ENCODE measurements at regions not wholly inside any gene's neighbourhood (a gene's known extent, or its start where the extent isn't known, plus 50 kb on each side); places are given as distances from the start of the nearest gene placed in this dataset.
"Not testable (repeated sequence)": the region's sequence is repeated elsewhere in the genome, so short reads cannot be mapped to it uniquely, and the experiment has no call there.

DNA sequence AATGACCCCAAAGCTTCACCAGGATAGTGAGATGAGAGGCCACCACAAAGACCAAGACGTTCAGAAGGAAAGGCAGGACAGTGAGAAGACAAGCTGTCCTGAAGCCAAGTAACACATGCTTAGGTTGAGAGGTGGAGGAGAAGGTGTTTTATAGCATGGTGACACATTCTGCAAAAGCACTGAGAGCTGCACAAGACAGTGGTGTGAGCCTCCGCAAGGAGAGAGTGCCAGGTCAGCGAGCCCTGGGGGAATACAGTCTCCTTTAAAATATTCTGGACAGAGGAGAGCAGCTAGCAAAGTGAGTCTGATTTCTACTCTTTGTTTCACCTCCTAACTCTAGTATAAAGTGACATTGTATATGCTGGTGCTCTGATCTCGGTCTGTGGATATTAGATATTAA is 68.0 kb upstream of the VKORC1L1 start:
- no peak for DNase-seq
- H3K4me3 ChIP-seq: no peak overlapping the region

DNA sequence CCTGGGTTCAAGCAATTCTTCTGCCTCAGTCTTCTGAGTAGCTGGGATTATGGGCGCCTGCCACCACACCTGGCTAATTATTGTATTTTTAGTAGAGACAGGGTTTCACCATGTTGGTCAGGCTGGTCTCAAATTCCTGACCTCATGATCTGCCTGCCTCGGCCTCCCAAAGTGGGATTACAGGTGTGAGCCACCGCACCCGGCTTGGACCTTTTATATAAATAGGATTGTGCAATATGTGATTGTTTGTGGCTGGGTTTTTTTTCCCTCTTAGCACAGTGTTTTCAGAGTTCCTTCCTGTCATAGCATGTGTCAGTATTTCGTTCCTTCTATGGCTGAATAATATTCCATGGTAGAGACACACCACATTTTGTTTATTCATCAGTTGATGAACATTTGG is 65.8 kb upstream of the VKORC1L1 start:
- H3K9me3 ChIP-seq; DNase-seq; H3K36me3 ChIP-seq; H3K27me3 ChIP-seq; H3K4me3 ChIP-seq; intact Hi-C loops (cut with DNase I); H3K4me1 ChIP-seq; H3K27ac ChIP-seq: not testable (repeated sequence)
- 84 to 87% methylated on average over 5 of the region's 5 CpGs for WGBS, 2 donors

More for the DNA sequence above, 68.0 kb upstream of the VKORC1L1 start:
- WGBS, 2 donors: 77 to 83% methylated on average over 4 of the region's 4 CpGs
- H3K27ac ChIP-seq: no peak overlapping the region
- no peaks in the 10 kb centered on the region for H3K9me3 ChIP-seq
- no peaks in the 10 kb centered on the region for H3K4me1 ChIP-seq
- H3K27me3 ChIP-seq: no peaks in the 10 kb centered on the region
- TF ChIP-seq EP300 (IDR thresholded peaks at IDR 0.05) (no peak), POLR2A (IDR thresholded peaks at IDR 0.05) (no peak), POLR2AphosphoS5 (IDR thresholded peaks at IDR 0.05) (no peak)
- TF ChIP-seq, protein P1, sequence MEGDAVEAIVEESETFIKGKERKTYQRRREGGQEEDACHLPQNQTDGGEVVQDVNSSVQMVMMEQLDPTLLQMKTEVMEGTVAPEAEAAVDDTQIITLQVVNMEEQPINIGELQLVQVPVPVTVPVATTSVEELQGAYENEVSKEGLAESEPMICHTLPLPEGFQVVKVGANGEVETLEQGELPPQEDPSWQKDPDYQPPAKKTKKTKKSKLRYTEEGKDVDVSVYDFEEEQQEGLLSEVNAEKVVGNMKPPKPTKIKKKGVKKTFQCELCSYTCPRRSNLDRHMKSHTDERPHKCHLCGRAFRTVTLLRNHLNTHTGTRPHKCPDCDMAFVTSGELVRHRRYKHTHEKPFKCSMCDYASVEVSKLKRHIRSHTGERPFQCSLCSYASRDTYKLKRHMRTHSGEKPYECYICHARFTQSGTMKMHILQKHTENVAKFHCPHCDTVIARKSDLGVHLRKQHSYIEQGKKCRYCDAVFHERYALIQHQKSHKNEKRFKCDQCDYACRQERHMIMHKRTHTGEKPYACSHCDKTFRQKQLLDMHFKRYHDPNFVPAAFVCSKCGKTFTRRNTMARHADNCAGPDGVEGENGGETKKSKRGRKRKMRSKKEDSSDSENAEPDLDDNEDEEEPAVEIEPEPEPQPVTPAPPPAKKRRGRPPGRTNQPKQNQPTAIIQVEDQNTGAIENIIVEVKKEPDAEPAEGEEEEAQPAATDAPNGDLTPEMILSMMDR (IDR thresholded peaks at IDR 0.05): no peak
- H3K36me3 ChIP-seq: no peaks in the 10 kb centered on the region
- intact Hi-C loops (cut with DNase I): no loop called here

DNA sequence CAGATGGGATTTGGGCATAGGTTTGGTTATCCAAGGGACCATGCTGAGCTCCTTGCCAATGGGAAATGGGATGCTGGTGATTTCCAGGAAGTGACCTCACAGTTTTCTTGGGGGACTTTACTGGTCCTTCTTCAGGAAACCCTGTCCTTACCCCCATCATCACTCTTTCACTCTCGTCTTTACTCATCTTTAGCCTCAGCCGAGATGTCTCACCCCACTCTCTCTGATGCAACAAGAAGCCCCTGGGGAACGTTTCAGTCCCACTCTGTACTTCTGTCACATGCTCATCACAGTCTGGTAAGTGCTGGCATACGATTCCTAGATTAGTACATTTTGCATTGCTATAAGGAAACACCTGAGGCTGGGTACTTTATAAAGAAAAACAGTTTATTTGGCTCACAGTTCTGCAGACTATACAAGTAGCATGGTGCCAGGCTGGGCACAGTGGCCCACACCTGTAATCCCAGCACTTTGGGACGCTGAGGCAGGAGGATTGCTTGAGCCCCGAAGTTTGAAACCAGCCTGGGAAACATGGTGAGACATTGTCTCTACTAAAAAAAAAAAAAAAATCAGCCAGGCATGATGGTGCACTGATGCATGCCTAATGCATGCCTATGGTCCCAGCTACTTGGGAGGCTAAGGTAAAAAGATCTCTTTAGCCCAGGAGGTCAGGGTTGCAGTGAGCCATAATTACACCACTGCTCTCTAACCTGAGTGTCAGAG is 63.5 kb upstream of the VKORC1L1 start:
- Histone ChIP-seq H3K27ac (no peak overlapping the region), H3K9me3 (no peaks in the 10 kb centered on the region), H3K27me3 (no peaks in the 10 kb centered on the region), H3K4me3 (no peak overlapping the region), H3K36me3 (no peaks in the 10 kb centered on the region), H3K4me1 (no peaks in the 10 kb centered on the region)
- WGBS, 2 donors: 77 to 78% methylated on average over 6 of the region's 6 CpGs
- intact Hi-C loops (cut with DNase I): no loop called here
- no peak for TF ChIP-seq EP300 (IDR thresholded peaks at IDR 0.05)
- no peak for TF ChIP-seq POLR2AphosphoS5 (IDR thresholded peaks at IDR 0.05)
- TF ChIP-seq POLR2A (IDR thresholded peaks at IDR 0.05): no peak
- TF ChIP-seq, protein P1 (IDR thresholded peaks at IDR 0.05): no peak
- no peak for DNase-seq

DNA sequence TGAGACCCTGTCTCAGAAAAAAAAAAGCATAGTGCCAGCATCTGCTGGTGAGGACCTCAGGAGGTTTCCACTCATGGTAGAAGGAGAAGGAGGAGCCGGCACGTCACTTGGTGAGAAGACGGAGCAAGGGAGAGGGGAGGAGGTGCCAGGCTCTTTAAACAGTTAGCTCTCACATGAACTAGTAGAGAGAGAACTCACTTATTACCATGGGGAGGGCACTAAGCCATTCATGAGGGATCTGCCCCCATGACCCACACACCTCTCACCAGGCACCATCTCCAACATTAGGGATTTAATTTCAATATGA is 62.9 kb upstream of the VKORC1L1 start:
- intact Hi-C loops (cut with DNase I): no loop called here
- Histone ChIP-seq H3K9me3 (no peaks in the 10 kb centered on the region), H3K4me1 (no peaks in the 10 kb centered on the region), H3K4me3 (no peak overlapping the region), H3K36me3 (no peaks in the 10 kb centered on the region), H3K27me3 (no peaks in the 10 kb centered on the region), H3K27ac (no peak overlapping the region)
- WGBS, 2 donors: 77 to 84% methylated on average over 3 of the region's 3 CpGs
- no peak for DNase-seq
- no peak for TF ChIP-seq POLR2AphosphoS5 (IDR thresholded peaks at IDR 0.05)
- TF ChIP-seq, protein P1 (IDR thresholded peaks at IDR 0.05): no peak
- no peak for TF ChIP-seq EP300 (IDR thresholded peaks at IDR 0.05)
- no peak for TF ChIP-seq POLR2A (IDR thresholded peaks at IDR 0.05)

DNA sequence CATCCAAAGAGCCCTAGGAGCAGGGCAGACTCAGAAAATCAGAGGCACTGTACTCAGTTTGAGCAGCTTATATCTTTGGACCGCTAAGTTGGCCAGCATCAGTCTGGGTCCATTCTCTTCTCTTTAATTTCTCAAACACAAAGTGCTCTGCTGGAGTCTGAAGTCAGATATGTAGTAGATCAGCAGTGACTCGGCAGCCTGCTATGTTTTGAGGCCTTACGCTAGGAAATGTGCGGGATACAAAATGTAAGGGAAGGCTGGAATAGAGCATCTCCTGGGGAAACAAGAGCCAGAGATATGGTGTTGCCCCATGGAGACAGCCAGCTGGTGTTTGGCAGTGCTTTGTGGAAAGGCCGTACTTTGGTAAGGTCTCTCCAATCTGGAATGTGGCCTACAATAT is 60.6 kb upstream of the VKORC1L1 start:
- no peak overlapping the region for H3K4me3 ChIP-seq
- no peaks in the 10 kb centered on the region for H3K27me3 ChIP-seq
- H3K9me3 ChIP-seq: no peaks in the 10 kb centered on the region
- H3K27ac ChIP-seq: no peak overlapping the region
- intact Hi-C loops (cut with DNase I): no loop called here
- H3K36me3 ChIP-seq: no peaks in the 10 kb centered on the region
- 87 to 91% methylated on average over 5 of the region's 5 CpGs for WGBS, 2 donors
- TF ChIP-seq POLR2AphosphoS5 (IDR thresholded peaks at IDR 0.05) (no peak), POLR2A (IDR thresholded peaks at IDR 0.05) (no peak), EP300 (IDR thresholded peaks at IDR 0.05) (no peak)
- TF ChIP-seq, protein P1 (IDR thresholded peaks at IDR 0.05): no peak
- no peaks in the 10 kb centered on the region for H3K4me1 ChIP-seq
- DNase-seq: no peak

DNA sequence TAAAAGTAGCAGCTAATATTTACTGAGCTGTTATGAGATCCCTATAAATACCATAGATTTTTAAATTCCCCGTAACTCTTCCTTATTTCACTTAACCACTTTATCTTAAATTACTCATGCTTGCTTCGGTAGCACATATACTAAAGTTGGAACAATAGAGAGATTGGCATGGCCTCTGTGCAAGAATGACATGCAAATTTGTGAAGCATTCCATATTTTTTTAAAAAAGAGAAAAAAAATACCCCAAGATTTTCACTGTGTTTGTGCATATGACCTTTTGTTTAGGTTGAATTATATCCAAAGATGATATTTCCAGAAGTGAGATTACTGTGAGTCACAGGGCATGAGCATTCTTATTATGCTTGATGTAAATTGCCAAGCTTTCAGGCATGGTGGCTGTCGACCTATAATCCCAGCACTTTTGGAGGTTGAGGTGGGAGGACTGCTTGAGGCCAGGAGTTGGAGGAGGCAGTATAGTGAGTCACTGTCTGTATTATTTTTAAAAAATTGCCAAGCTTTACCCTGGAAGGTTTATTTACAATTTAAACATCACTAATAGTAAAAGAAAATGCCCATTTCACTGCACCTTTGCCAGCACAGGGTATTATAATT is 58.2 kb upstream of the VKORC1L1 start:
- H3K27ac ChIP-seq; H3K4me1 ChIP-seq; intact Hi-C loops (cut with DNase I); H3K36me3 ChIP-seq; H3K9me3 ChIP-seq; H3K27me3 ChIP-seq; H3K4me3 ChIP-seq; DNase-seq: not testable (repeated sequence)
- WGBS, 2 donors: 72 to 80% methylated on average over 3 of the region's 3 CpGs
